ENCODE measurements at regions not wholly inside any gene's neighbourhood (a gene's known extent, or its start where the extent isn't known, plus 50 kb on each side); places are given as distances from the start of the nearest gene placed in this dataset.

DNA sequence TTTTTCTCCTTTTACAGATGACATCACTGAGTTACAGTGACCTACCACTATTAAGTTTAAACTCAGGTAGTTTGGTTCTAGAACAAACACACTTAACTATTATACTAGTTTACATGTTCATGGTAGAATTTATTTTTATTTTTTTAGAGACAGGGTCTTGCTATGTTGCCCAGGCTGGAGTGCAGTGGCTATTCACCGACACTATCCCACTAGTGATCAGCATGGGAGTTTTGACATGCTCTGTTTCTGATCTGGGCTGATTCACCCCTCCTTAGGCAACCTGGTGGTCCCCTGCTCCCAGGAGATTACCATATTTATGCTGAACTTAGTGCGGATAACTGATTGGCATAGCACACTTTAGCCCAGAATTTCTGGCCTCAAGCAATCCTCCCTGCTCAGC lies 66.4 kb upstream of the LTA4H start:
- TF ChIP-seq EZH2 (IDR thresholded peaks at IDR 0.05; ENCODE audit: low read length, unreplicated experiment) = no peak
- TF ChIP-seq CTCF (conservative IDR thresholded peaks at IDR 0.05; ENCODE audit: low read depth, low read length) = no peak
- no peak for TF ChIP-seq EZH2phosphoT487 (IDR thresholded peaks at IDR 0.05; ENCODE audit: borderline replicate concordance, low read length)
